ENCODE measurements at regions not wholly inside any gene's neighbourhood (a gene's known extent, or its start where the extent isn't known, plus 50 kb on each side); places are given as distances from the start of the nearest gene placed in this dataset.

DNA sequence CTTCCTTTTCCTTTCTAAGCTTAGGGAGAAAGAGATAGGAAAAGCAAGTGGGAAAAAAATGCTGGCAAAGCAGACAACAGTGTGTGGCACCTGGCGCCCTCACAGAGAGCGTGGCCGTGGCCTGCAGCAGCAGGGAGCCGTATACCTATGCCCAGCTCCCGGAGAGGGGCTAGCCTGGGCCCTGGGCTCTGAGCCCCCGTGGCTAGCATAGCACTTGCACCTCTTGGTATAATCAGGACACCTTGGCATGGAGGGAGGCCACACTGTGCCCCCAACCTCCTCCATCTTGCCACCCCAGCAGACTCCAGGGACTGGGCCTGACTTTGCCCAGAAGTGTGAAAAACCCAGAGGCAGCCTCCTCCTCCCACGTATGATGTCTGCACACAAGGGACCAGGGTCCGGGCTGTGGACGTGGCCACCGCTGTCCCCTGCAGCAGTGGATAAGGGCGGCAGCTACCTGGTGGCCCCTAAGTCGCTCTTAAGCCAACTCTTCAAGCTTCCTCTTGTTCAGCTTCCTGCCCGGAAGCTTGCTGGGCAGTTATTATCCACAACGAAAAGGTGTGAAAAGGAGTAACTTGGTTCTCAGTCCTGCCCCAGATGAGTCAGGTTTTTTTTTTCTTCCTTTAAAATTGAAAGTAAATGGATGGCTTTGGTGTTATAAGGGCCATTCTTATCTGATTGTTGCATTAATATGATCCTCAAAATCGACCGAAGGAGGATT lies 249.1 kb upstream of the PITRM1 start:
- no peaks in the 10 kb centered on the region for H3K27me3 ChIP-seq (ENCODE audit: insufficient read depth)
- TF ChIP-seq RXRA (IDR thresholded peaks at IDR 0.05; ENCODE audit: borderline replicate concordance, low read depth) (no peak), GATA2 (CRISPR knock-in tag; IDR thresholded peaks at IDR 0.05) (no peak), NRF1 (IDR thresholded peaks at IDR 0.05; ENCODE audit: low read depth, low read length) (no peak), TCF12 (IDR thresholded peaks at IDR 0.05) (no peak), GABPA (IDR thresholded peaks at IDR 0.05; ENCODE audit: low read depth) (no peak), EP300 (IDR thresholded peaks at IDR 0.05; ENCODE audit: borderline replicate concordance in 1 of 2, low read depth in 1 of 2, low read length in 1 of 2) (no peak), RFX5 (IDR thresholded peaks at IDR 0.05; ENCODE audit: low read length) (no peak), MEF2A (IDR thresholded peaks at IDR 0.05; ENCODE audit: borderline replicate concordance, low read depth) (no peak), CHD2 (IDR thresholded peaks at IDR 0.05; ENCODE audit: low read length, partially characterized antibody) (no peak), MXI1 (IDR thresholded peaks at IDR 0.05; ENCODE audit: low read depth, low read length) (no peak), RAD21 (IDR thresholded peaks at IDR 0.05; ENCODE audit: low read length) (no peak), FOSL2 (IDR thresholded peaks at IDR 0.05; ENCODE audit: borderline replicate concordance, low read depth) (no peak)
- TF ChIP-seq, protein P1, sequence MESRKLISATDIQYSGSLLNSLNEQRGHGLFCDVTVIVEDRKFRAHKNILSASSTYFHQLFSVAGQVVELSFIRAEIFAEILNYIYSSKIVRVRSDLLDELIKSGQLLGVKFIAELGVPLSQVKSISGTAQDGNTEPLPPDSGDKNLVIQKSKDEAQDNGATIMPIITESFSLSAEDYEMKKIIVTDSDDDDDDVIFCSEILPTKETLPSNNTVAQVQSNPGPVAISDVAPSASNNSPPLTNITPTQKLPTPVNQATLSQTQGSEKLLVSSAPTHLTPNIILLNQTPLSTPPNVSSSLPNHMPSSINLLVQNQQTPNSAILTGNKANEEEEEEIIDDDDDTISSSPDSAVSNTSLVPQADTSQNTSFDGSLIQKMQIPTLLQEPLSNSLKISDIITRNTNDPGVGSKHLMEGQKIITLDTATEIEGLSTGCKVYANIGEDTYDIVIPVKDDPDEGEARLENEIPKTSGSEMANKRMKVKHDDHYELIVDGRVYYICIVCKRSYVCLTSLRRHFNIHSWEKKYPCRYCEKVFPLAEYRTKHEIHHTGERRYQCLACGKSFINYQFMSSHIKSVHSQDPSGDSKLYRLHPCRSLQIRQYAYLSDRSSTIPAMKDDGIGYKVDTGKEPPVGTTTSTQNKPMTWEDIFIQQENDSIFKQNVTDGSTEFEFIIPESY (IDR thresholded peaks at IDR 0.05; ENCODE audit: borderline replicate concordance, low read depth) = no peak
- TF ChIP-seq, protein P2, sequence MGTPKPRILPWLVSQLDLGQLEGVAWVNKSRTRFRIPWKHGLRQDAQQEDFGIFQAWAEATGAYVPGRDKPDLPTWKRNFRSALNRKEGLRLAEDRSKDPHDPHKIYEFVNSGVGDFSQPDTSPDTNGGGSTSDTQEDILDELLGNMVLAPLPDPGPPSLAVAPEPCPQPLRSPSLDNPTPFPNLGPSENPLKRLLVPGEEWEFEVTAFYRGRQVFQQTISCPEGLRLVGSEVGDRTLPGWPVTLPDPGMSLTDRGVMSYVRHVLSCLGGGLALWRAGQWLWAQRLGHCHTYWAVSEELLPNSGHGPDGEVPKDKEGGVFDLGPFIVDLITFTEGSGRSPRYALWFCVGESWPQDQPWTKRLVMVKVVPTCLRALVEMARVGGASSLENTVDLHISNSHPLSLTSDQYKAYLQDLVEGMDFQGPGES (IDR thresholded peaks at IDR 0.05; ENCODE audit: low read depth, low read length) = no peak
- TF ChIP-seq, protein P3, sequence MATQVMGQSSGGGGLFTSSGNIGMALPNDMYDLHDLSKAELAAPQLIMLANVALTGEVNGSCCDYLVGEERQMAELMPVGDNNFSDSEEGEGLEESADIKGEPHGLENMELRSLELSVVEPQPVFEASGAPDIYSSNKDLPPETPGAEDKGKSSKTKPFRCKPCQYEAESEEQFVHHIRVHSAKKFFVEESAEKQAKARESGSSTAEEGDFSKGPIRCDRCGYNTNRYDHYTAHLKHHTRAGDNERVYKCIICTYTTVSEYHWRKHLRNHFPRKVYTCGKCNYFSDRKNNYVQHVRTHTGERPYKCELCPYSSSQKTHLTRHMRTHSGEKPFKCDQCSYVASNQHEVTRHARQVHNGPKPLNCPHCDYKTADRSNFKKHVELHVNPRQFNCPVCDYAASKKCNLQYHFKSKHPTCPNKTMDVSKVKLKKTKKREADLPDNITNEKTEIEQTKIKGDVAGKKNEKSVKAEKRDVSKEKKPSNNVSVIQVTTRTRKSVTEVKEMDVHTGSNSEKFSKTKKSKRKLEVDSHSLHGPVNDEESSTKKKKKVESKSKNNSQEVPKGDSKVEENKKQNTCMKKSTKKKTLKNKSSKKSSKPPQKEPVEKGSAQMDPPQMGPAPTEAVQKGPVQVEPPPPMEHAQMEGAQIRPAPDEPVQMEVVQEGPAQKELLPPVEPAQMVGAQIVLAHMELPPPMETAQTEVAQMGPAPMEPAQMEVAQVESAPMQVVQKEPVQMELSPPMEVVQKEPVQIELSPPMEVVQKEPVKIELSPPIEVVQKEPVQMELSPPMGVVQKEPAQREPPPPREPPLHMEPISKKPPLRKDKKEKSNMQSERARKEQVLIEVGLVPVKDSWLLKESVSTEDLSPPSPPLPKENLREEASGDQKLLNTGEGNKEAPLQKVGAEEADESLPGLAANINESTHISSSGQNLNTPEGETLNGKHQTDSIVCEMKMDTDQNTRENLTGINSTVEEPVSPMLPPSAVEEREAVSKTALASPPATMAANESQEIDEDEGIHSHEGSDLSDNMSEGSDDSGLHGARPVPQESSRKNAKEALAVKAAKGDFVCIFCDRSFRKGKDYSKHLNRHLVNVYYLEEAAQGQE (IDR thresholded peaks at IDR 0.05; ENCODE audit: low read depth, low read length) = no peak
- WGBS (ENCODE audit: low lambda C conversion rate) = 85% methylated on average over 10 of the region's 16 CpGs
- H3F3A ChIP-seq (replicated peaks; ENCODE audit: insufficient read depth) = peaks cover 19% of the 10 kb centered on the region
- CTCF ChIA-PET = interaction anchor here (0.6 to 1.0 kb wide), 2 partner anchors 176 to 663 kb away, joined by 3 read pairs; no protein-coding TSS in a partner anchor
- POLR2A ChIA-PET = no interaction called here
- no peak overlapping the region for H3K27ac ChIP-seq (ENCODE audit: low read depth in 2 of 2, low read length in 1 of 2)
- no peaks in the 10 kb centered on the region for H3K36me3 ChIP-seq (replicated peaks in 1 of 2; ENCODE audit: control insufficient read depth in 1 of 2, insufficient read depth in 2 of 2, low read length in 1 of 2)
- no peak overlapping the region for H3K9ac ChIP-seq
- H3K4me2 ChIP-seq = no peak overlapping the region
- peaks cover 15 to 30% of the 10 kb centered on the region in 2 experiments; a peak in 3 of 4 replicates for H3K4me1 ChIP-seq (ENCODE audit: control insufficient read depth in 1 of 2, insufficient read depth in 2 of 2, low read depth in 1 of 2, low read length in 1 of 2)
- H3K79me2 ChIP-seq (ENCODE audit: insufficient read depth) = no peaks in the 10 kb centered on the region
- H4K20me1 ChIP-seq (ENCODE audit: insufficient read depth) = no peaks in the 10 kb centered on the region
- H3K4me3 ChIP-seq (ENCODE audit: low read depth in 2 of 2, low read length in 1 of 2) = no peak overlapping the region
- no peak overlapping the region for H2AFZ ChIP-seq (ENCODE audit: low read depth)
- no peaks in the 10 kb centered on the region for H3K9me3 ChIP-seq
- H3K9me2 ChIP-seq = no peaks in the 10 kb centered on the region
- DNase-seq = no peak

All from SK-N-SH (cell line).